ENCODE measurements at regions not wholly inside any gene's neighbourhood (a gene's known extent, or its start where the extent isn't known, plus 50 kb on each side); places are given as distances from the start of the nearest gene placed in this dataset.

DNA sequence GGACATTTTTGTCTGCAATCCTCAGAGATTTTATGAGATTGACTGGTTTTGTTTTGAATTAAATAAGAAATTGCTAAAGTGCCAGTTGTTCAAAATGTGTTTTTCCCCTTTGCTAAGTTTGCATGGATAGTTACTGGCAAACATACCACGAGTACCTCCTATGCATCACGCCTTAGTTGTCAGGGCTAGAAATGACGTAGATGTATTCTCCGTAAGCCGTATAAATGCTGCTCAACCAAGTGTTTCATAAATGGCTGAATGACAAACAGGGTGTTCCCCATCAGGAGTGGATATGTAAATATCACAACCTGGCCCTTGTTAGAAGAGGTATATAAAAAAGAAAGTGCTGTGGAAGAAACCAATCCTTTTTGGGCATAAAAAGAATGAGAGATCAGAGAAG, 341.1 kb upstream of the ZFP64 start:
- TF ChIP-seq CTCF (IDR thresholded peaks at IDR 0.05) = no peak
- no peak for TF ChIP-seq EP300 (IDR thresholded peaks at IDR 0.05)
- TF ChIP-seq POLR2A (IDR thresholded peaks at IDR 0.05) = no peak
- WGBS, 2 donors = 91 to 94% methylated on average over 5 of the region's 5 CpGs

DNA sequence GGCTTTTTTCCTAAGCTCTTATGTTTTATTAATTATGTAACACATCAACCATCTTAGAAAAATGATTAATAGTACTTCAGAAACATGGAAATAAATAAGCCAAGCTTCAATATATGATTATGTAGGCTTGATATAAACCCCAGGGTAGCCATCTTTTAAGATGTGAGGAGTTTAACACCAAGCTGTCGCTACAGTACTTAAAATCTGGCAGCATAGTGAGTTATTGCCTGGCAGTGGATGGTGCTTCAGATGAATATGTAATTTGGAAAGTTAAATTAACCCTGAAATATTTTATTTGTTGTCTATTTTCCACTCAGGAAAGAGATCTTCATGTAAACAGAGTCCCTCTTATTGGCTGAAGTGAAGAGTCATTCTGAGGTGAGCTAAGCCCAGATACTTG, 339.0 kb upstream of the ZFP64 start:
- TF ChIP-seq CTCF (IDR thresholded peaks at IDR 0.05) = no peak
- no peak for TF ChIP-seq POLR2A (IDR thresholded peaks at IDR 0.05)
- no peak for TF ChIP-seq EP300 (IDR thresholded peaks at IDR 0.05)
- Histone ChIP-seq H3K36me3 (no peaks in the 10 kb centered on the region), H3K4me3 (no peak overlapping the region), H3K9me3 (peaks cover 0 to 4% (median 0%) of the 10 kb centered on the region in 4 donors), H3K4me1 (no peaks in the 10 kb centered on the region), H3K27ac (no peak overlapping the region), H3K27me3 (peaks cover 0 to 4% of the 10 kb centered on the region in 2 donors)
- no peak for DNase-seq (ENCODE audit: low spot score in 2 of 2)
- 73 to 75% methylated on average over 1 of the region's 1 CpG for WGBS, 2 donors

More for the DNA sequence above, 341.1 kb upstream of the ZFP64 start:
- Histone ChIP-seq H3K36me3 (no peaks in the 10 kb centered on the region), H3K27ac (no peak overlapping the region), H3K9me3 (peaks cover 0 to 4% (median 0%) of the 10 kb centered on the region in 4 donors), H3K27me3 (peaks cover 0 to 4% of the 10 kb centered on the region in 2 donors), H3K4me1 (no peaks in the 10 kb centered on the region), H3K4me3 (no peak overlapping the region)
- no peak for DNase-seq (ENCODE audit: low spot score in 2 of 2)

DNA sequence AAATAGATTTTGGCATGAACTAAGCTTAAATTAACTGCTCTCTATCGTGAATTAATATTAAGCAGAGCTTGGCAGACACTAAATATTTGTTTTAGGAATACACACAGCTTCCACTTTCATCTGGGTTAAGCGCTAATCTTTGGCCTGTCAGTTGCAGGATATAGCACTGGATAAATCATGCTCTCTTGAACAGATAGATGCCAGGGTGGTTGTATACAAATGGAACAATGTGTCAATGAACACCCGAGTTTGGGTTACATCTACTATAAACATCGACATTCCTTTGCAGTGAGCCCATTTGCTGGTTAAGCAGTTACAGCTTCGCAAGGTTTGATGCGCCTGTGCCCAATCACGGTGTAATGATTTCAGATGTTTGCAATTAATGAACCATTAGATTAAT, 338.2 kb upstream of the ZFP64 start:
- WGBS, 2 donors = 51 to 66% methylated on average over 7 of the region's 7 CpGs
- no peak for TF ChIP-seq EP300 (IDR thresholded peaks at IDR 0.05)
- TF ChIP-seq POLR2A (IDR thresholded peaks at IDR 0.05) = no peak
- no peak for TF ChIP-seq CTCF (IDR thresholded peaks at IDR 0.05)

DNA sequence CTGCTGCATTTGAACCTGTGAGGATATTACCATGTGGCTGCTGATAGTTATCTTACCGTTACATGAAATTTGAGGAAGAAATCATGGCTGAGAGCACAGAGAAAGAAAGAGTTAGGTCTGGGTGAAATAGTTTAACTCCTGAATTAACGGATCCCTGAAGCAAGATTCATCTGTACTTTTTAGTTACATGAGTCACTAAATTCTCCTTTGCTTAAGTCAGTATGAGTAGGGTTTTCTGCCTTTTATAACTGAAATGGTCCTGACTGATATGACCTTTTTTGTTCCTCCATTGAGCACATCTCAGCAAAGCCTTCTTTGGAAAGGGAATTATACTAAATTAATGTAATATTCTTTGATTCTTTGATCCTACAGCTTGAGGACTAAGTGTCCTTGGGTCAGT, 333.3 kb upstream of the ZFP64 start:
- TF ChIP-seq POLR2A (IDR thresholded peaks at IDR 0.05) (no peak), CTCF (IDR thresholded peaks at IDR 0.05) (no peak), EP300 (IDR thresholded peaks at IDR 0.05) (no peak)
- Histone ChIP-seq H3K27me3 (no peaks in the 10 kb centered on the region), H3K4me1 (no peaks in the 10 kb centered on the region), H3K9me3 (peaks cover 0 to 6% (median 0%) of the 10 kb centered on the region in 4 donors), H3K4me3 (no peak overlapping the region), H3K27ac (no peak overlapping the region), H3K36me3 (no peaks in the 10 kb centered on the region)
- WGBS, 2 donors = 79 to 81% methylated on average over 2 of the region's 2 CpGs
- DNase-seq (ENCODE audit: low spot score in 2 of 2) = no peak

More for the DNA sequence above, 338.2 kb upstream of the ZFP64 start:
- H3K4me1 ChIP-seq = no peaks in the 10 kb centered on the region
- H3K4me3 ChIP-seq = no peak overlapping the region
- peaks cover 0 to 4% (median 0%) of the 10 kb centered on the region in 4 donors for H3K9me3 ChIP-seq
- H3K27me3 ChIP-seq = peaks cover 0 to 4% of the 10 kb centered on the region in 2 donors
- H3K27ac ChIP-seq = no peak overlapping the region
- DNase-seq (ENCODE audit: low spot score in 2 of 2) = no peak
- H3K36me3 ChIP-seq = no peaks in the 10 kb centered on the region

DNA sequence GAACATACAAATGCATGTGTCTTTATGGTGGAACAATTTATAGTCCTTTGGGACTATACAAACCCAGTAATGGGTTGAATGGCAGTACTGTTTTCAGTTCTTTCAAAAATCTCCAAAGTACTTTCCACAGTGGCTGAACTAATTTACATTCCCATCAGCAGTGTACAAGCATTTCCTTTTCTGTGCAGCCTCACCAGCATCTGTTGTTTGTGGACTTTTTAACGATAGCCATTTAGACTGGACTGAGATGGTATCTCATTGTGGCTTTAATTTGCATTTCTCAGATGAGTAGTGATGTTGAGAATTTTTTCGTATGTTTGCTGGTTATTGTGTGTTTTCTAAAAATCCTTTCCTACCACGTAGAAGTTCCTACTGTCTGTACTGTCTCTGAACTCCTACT, 327.2 kb upstream of the ZFP64 start:
- no peaks in the 10 kb centered on the region for H3K36me3 ChIP-seq
- H3K4me1 ChIP-seq = no peaks in the 10 kb centered on the region
- no peaks in the 10 kb centered on the region for H3K27me3 ChIP-seq
- H3K4me3 ChIP-seq = no peak overlapping the region
- no peak overlapping the region for H3K27ac ChIP-seq
- peaks cover 0 to 6% (median 0%) of the 10 kb centered on the region in 4 donors for H3K9me3 ChIP-seq
- DNase-seq (ENCODE audit: low spot score in 2 of 2) = no peak
- WGBS, 2 donors = 48 to 60% methylated on average over 3 of the region's 3 CpGs
- TF ChIP-seq CTCF (IDR thresholded peaks at IDR 0.05) = no peak
- no peak for TF ChIP-seq POLR2A (IDR thresholded peaks at IDR 0.05)
- no peak for TF ChIP-seq EP300 (IDR thresholded peaks at IDR 0.05)

Data from tibial nerve (tissue), 4 donors.